AG09309 (cell line): ENCODE measurements at regions not wholly inside any gene's neighbourhood (a gene's known extent, or its start where the extent isn't known, plus 50 kb on each side); places are given as distances from the start of the nearest gene placed in this dataset.
"Not testable (repeated sequence)": the region's sequence is repeated elsewhere in the genome, so short reads cannot be mapped to it uniquely, and the experiment has no call there.

Experiments
- DNase-seq: peaks from one replicate; pipeline ENCODE4 v3.0.0-alpha.2; 2010; ENCODE audit warnings: low read depth
- H3K4me3 ChIP-seq: 2 replicates; pipeline ENCODE4 v1.5.1; 2011; ENCODE audit warnings: mild to moderate bottlenecking, low read depth, low read length, moderate library complexity; ENCODE audit not compliant: control insufficient read depth
- TF ChIP-seq, protein P1 (sequence below): IDR thresholded peaks from 2 replicates; pipeline ENCODE4 v1.5.1; 2011; ENCODE audit warnings: mild to moderate bottlenecking, low read depth, low read length, inconsistent platforms; ENCODE audit not compliant: insufficient read depth, control insufficient read depth; ENCODE audit errors: missing control alignments

DNA sequence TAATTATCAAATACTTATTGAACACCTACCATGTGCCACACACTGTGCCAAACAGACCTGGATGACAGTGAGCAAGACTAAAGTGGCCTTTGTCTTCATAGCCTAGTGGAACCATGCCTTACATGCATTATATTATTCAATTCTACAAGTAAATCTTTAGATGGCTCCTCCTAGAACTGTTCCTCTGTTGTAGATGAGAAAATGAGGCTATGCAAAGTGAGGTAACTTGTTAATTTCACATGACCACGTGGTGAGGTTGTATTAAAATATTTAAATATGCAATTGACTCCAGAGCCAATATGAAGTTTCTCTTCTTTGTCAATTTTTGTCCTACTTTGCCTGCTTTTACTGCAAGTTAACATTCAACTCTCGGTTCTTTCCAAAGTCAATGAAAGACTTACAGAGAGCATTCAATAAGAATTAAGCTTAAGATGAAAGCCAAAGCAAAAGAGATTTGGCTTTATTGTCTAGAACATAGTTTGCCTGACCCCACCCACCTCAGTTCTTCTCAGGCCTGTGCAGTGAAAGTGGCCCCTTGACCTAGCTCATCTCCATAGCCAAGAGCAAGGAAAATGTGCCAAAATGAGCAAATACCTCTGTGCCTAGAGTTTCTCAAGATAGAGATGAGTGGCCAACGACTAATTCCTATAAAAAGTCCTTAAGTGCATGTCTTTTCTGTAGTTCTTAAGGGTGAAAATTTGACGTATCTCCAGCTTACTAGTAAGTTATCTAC is 263.2 kb upstream of the NFIA start:
- DNase-seq: no peak
- TF ChIP-seq, protein P1, sequence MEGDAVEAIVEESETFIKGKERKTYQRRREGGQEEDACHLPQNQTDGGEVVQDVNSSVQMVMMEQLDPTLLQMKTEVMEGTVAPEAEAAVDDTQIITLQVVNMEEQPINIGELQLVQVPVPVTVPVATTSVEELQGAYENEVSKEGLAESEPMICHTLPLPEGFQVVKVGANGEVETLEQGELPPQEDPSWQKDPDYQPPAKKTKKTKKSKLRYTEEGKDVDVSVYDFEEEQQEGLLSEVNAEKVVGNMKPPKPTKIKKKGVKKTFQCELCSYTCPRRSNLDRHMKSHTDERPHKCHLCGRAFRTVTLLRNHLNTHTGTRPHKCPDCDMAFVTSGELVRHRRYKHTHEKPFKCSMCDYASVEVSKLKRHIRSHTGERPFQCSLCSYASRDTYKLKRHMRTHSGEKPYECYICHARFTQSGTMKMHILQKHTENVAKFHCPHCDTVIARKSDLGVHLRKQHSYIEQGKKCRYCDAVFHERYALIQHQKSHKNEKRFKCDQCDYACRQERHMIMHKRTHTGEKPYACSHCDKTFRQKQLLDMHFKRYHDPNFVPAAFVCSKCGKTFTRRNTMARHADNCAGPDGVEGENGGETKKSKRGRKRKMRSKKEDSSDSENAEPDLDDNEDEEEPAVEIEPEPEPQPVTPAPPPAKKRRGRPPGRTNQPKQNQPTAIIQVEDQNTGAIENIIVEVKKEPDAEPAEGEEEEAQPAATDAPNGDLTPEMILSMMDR: no peak
- H3K4me3 ChIP-seq: no peak overlapping the region

DNA sequence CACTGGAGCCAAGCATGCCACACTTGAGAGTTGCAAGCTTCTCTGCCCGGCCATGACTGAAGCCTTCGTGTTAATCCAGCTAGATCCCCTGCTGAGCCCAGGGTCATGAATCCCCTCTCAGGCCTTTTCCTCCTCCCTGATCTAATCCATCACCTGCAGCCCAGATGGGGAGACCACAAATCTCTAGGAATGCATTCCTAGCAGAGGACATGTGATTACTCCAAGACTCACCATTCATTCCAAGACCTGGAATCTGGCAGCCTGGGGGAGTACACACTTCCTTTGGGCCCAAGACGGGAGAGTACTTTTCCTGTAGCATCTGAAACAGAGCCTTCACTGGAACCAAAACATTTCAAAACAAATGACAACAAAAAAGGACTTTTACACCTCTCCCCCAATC is 269.3 kb upstream of the NFIA start:
- H3K4me3 ChIP-seq: no peak overlapping the region
- no peak for DNase-seq
- TF ChIP-seq, protein P1: no peak

DNA sequence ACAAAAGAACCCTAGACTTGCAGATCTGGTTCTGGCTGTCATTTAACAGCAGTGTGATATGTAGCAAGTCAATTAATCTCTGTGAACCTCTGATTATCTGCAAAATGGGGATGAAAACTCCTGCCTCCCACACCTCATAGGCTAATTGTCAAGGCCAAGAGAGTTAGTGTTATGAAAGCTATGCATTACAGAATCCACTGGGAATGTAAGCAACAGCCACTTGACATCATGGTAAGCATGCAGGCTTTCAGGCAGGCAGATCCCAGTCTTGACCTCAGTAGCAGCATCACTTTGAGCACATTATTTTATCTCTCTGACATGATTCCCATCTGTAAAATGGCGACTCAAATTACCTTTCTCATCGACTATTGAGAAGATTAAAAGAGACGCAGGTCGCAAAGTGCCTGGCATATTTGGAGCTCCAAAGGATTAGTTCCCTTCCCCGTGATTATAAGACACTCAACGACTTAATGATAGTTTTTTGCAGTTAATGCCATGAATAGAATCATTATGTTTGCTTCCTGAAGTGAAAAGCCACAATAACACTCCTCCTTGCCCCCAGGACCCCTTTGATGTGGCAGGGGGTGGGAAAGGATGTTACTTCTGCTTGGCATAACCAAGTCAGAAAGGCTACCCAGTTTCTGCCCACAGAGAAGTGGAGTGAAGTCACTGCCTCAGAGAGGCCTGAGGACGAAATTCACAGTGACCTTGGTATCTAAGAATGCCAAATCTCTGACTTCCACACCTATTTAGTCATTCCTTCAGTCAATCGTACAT is 273.0 kb upstream of the NFIA start:
- no peak overlapping the region for H3K4me3 ChIP-seq
- DNase-seq: no peak
- TF ChIP-seq, protein P1: no peak

- TF ChIP-seq, protein P1: no peak
- DNase-seq: no peak
- H3K4me3 ChIP-seq: no peak overlapping the region
Observed at GRCh38 chr1:60808676-60809075, 273.7 kb upstream of the NFIA start.

DNA sequence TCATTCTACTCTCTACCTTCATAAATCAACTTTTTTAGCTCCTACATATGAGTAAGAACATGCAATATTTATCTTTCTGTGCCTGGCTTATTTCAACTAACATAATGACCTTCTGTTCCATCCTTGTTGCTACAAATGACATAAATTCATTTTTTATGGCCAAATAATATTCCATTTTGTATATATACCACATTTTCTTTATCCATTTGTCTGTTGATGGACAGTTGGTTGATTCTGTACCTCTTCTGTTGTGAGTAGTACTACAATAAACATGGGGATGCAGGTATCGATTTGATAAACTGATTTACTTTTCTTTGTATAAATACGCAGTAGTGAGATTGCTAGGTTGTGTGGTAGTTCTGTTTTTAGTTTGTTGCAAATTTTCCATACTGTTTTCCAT is 279.5 kb upstream of the NFIA start:
- TF ChIP-seq, protein P1: no peak
- no peak for DNase-seq

GRCh38 chr1:60797351-60797750 is 285.0 kb upstream of the NFIA start:
- TF ChIP-seq, protein P1: no peak
- DNase-seq: no peak

More for the DNA sequence above, 279.5 kb upstream of the NFIA start:
- no peak overlapping the region for H3K4me3 ChIP-seq

DNA sequence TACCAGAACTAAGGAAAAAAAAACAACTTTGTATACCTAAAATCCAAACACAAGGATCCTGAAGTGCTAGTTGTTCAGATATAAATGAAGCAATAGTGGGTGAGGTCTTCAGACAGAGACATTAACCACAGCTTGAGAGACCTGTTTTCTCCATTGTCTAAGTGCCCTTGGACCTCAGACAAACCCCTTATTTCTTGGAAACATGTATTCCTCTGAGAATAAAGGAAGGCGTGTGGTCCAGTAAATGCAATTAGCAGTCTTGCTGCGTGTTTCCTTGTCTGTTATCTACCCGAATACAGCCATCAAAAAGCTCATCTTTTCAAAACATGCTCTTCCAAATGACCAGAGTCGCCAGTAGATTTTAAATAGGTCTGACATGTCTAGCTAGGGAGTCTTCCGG is 291.1 kb upstream of the NFIA start:
- TF ChIP-seq, protein P1: no peak
- H3K4me3 ChIP-seq: no peak overlapping the region
- no peak for DNase-seq

More at GRCh38 chr1:60797351-60797750, 285.0 kb upstream of the NFIA start:
- no peak overlapping the region for H3K4me3 ChIP-seq

GRCh38 chr1:60773099-60773498 is 309.3 kb upstream of the NFIA start:
- not testable (repeated sequence) for H3K4me3 ChIP-seq, DNase-seq
